Cardiac muscle cell (in vitro differentiated cells and primary cell): ENCODE measurements at regions not wholly inside any gene's neighbourhood (a gene's known extent, or its start where the extent isn't known, plus 50 kb on each side); places are given as distances from the start of the nearest gene placed in this dataset.
"Not testable (repeated sequence)": the region's sequence is repeated elsewhere in the genome, so short reads cannot be mapped to it uniquely, and the experiment has no call there.

Experiments used
- DNase-seq, 2 donors: peaks; one replicate each; pipeline versions ENCODE4 v3.0.0 to v3.0.0-alpha.2; 2010 to 2017; ENCODE audit warnings: low read depth in 1 of 2, low spot score in 1 of 2
- H3K27ac ChIP-seq: fragments of 200-600 bp; sonication (generic); 2 replicates; pipeline ENCODE4 v1.5.1; 2016
- H3K27me3 ChIP-seq: fragments of 200-600 bp; sonication (generic); 2 replicates; pipeline ENCODE4 v1.6.0; 2016; ENCODE audit warnings: control low read depth
- H3K36me3 ChIP-seq: fragments of 200-600 bp; sonication (generic); 2 replicates; pipeline ENCODE4 v1.5.1; 2016; ENCODE audit warnings: control low read depth
- H3K4me1 ChIP-seq: fragments of 200-600 bp; sonication (generic); 2 replicates; pipeline ENCODE4 v1.8.1; 2017; ENCODE audit warnings: low read depth, mild to moderate bottlenecking, mixed run types
- H3K4me3 ChIP-seq: fragments of 200-600 bp; sonication (generic); 2 replicates; pipeline ENCODE4 v1.5.1; 2016; ENCODE audit warnings: mild to moderate bottlenecking
- H3K9me3 ChIP-seq: fragments of 200-600 bp; sonication (generic); 2 replicates; pipeline ENCODE4 v1.5.1; 2017; ENCODE audit warnings: low read depth, mild to moderate bottlenecking, control low read depth
- CTCF ChIP-seq: IDR thresholded peaks from 2 replicates; pipeline ENCODE4 v1.5.1; 2012; ENCODE audit warnings: low read depth, mild to moderate bottlenecking, low read length

GRCh38 chr7:7002418-7003062 is 176.5 kb upstream of the CCZ1B start:
- H3K9me3 ChIP-seq = no peaks in the 10 kb centered on the region
- no peak for TF ChIP-seq CTCF
- no peaks in the 10 kb centered on the region for H3K36me3 ChIP-seq
- DNase-seq = no peak
- H3K27me3 ChIP-seq = no peaks in the 10 kb centered on the region
- no peak overlapping the region for H3K4me3 ChIP-seq
- no peak overlapping the region for H3K27ac ChIP-seq
- no peaks in the 10 kb centered on the region for H3K4me1 ChIP-seq

GRCh38 chr7:7005303-7005702 is 177.0 kb upstream of the C1GALT1 start:
- Histone ChIP-seq H3K27me3 (no peaks in the 10 kb centered on the region), H3K9me3 (no peaks in the 10 kb centered on the region), H3K36me3 (no peaks in the 10 kb centered on the region), H3K27ac (no peak overlapping the region), H3K4me3 (no peak overlapping the region), H3K4me1 (no peaks in the 10 kb centered on the region)
- TF ChIP-seq CTCF = no peak
- no peak for DNase-seq

DNA sequence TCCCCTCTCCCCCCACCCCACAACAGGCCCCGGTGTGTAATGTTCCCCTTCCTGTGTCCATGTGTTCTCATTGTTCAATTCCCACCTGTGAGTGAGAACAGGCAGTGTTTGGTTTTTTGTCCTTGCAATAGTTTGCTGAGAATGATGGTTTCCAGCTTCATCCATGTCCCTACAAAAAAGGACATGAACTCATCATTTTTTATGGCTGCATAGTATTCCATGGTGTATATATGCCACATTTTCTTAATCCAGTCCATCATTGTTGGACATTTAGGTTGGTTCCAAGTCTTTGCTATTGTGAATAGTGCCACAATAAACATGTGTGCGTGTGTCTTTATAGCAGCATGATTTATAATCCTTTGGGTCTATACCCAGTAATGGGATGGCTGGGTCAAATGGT is 176.4 kb upstream of the C1GALT1 start:
- H3K4me1 ChIP-seq, H3K9me3 ChIP-seq, H3K4me3 ChIP-seq, H3K36me3 ChIP-seq, H3K27ac ChIP-seq, DNase-seq, H3K27me3 ChIP-seq: not testable (repeated sequence)

- not testable (repeated sequence) for H3K4me3 ChIP-seq
Observed at GRCh38 chr7:7011241-7011640, 171.1 kb upstream of the C1GALT1 start.

GRCh38 chr7:7011751-7012150 is 170.6 kb upstream of the C1GALT1 start:
- H3K27ac ChIP-seq, DNase-seq, H3K4me3 ChIP-seq, H3K27me3 ChIP-seq, H3K4me1 ChIP-seq, H3K9me3 ChIP-seq, H3K36me3 ChIP-seq: not testable (repeated sequence)

More at GRCh38 chr7:7011241-7011640, 171.1 kb upstream of the C1GALT1 start:
- not testable (repeated sequence) for H3K4me1 ChIP-seq, H3K36me3 ChIP-seq, H3K27me3 ChIP-seq, H3K27ac ChIP-seq, H3K9me3 ChIP-seq, DNase-seq

- no peak for DNase-seq
- Histone ChIP-seq H3K27ac (no peak overlapping the region), H3K9me3 (no peaks in the 10 kb centered on the region), H3K4me1 (no peaks in the 10 kb centered on the region), H3K27me3 (no peaks in the 10 kb centered on the region), H3K4me3 (no peak overlapping the region), H3K36me3 (no peaks in the 10 kb centered on the region)
- TF ChIP-seq CTCF = no peak
Observed at GRCh38 chr7:7014827-7015595, 167.3 kb upstream of the C1GALT1 start.

DNA sequence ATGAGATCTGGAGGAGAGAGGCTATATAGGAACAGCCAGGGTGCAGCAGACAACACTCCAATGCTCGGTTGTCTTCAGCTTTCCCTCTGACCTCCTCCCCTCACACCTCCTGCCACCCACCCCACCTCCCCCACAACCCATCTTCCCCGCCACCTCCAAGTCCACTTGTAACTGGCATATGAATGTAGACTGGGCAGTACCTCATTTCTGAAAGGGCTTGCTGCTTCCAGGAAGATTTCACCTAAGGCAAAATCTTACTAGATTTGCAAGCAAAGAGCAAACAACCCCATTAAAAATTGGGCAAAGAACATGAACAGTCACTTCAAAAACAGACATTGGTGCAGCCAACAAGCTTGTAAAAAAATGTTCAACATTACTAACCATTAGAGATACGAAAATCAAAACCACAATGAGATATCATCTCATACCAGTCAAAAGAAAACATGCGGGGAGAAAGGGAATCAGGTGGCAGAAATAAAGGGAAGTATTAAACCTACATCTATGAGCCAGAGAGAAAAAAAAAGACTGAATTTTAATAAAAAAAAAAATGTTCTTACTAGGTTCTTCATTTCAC is 164.6 kb upstream of the C1GALT1 start:
- Histone ChIP-seq H3K4me1 (no peaks in the 10 kb centered on the region), H3K4me3 (no peak overlapping the region), H3K9me3 (no peaks in the 10 kb centered on the region), H3K27ac (no peak overlapping the region), H3K27me3 (no peaks in the 10 kb centered on the region), H3K36me3 (no peaks in the 10 kb centered on the region)
- TF ChIP-seq CTCF = no peak
- no peak for DNase-seq
